T-helper 17 cell (primary cell): ENCODE measurements at regions not wholly inside any gene's neighbourhood (a gene's known extent, or its start where the extent isn't known, plus 50 kb on each side); places are given as distances from the start of the nearest gene placed in this dataset.
"Not testable (repeated sequence)": the region's sequence is repeated elsewhere in the genome, so short reads cannot be mapped to it uniquely, and the experiment has no call there.

Experiments
- ATAC-seq: fragments of 150-1000 bp; cut with Tn5 transposase; 2 replicates; pipeline ENCODE4 v1.10.0; 2021; ENCODE audit warnings: mild to moderate bottlenecking, moderate library complexity
- DNase-seq, 3 donors: peaks; one replicate each; pipeline versions ENCODE4 v3.0.0 to v3.0.0-alpha.2; 2020 to 2021
- H3K9me3 ChIP-seq: one replicate; pipeline ENCODE4 v1.7.0; 2013; ENCODE audit warnings: low read length, mild to moderate bottlenecking; ENCODE audit not compliant: control insufficient read depth, poor library complexity, severe bottlenecking
- H3K27ac Mint-ChIP-seq: one replicate; pipeline ENCODE4 v1.8.0; 2022; ENCODE audit warnings: mild to moderate bottlenecking, moderate library complexity, mixed read lengths
- H3K27me3 Mint-ChIP-seq: one replicate; pipeline ENCODE4 v1.8.0; 2022; ENCODE audit warnings: mixed read lengths
- H3K36me3 Mint-ChIP-seq: one replicate; pipeline ENCODE4 v1.8.0; 2022; ENCODE audit warnings: low read depth, mixed read lengths
- H3K4me1 Mint-ChIP-seq: one replicate; pipeline ENCODE4 v1.8.0; 2022; ENCODE audit warnings: mild to moderate bottlenecking, mixed read lengths
- H3K4me3 Mint-ChIP-seq: one replicate; pipeline ENCODE4 v1.8.0; 2022; ENCODE audit warnings: mild to moderate bottlenecking, moderate library complexity, mixed read lengths

DNA sequence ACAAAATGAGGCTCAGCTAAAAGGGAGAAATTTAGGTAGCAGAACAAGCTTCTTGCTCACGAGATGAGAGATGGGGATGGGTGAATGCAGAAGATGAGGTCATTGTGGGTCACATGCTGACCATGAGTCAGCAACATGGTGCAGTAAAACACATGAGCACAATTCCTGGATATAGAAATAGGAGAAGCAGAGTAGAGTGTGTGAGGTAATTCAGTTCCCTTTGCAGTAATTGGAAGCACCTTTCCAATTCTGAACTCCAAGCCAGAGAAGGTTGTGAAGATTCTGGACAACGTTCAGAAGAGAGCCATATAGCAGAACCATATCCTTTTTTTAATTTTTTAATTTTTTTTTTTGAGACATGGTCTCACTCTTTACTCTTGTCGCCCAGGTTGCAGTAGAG, 62.0 kb upstream of the LMNTD1 start:
- no peaks in the 10 kb centered on the region for H3K27me3 Mint-ChIP-seq
- H3K36me3 Mint-ChIP-seq = no peaks in the 10 kb centered on the region

DNA sequence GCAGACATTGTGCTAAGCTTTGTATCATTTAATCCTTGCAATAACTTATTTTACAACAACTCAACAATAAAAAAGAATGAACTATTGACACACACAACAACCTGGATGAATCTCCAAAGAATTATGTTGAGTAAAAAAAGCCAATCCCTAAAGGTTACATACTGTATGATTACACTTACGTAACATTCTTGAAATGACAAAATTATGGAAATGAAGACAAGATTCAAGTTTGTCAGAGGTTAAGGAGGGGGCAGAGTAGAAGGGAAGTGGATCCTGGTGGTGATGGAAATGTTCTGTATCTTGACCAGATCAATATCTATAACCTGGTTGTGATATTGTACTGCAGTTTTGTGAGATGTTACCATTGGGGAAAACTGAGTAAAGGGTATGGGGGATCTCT, 63.2 kb upstream of the LMNTD1 start:
- ATAC-seq (no peak), DNase-seq (no peak)
- H3K9me3 ChIP-seq = no peaks in the 10 kb centered on the region

More for the DNA sequence above, 62.0 kb upstream of the LMNTD1 start:
- no peak for ATAC-seq
- no peaks in the 10 kb centered on the region for H3K4me1 Mint-ChIP-seq
- no peak for DNase-seq
- no peaks in the 10 kb centered on the region for H3K9me3 ChIP-seq
- no peak overlapping the region for H3K27ac Mint-ChIP-seq
- no peak overlapping the region for H3K4me3 Mint-ChIP-seq

DNA sequence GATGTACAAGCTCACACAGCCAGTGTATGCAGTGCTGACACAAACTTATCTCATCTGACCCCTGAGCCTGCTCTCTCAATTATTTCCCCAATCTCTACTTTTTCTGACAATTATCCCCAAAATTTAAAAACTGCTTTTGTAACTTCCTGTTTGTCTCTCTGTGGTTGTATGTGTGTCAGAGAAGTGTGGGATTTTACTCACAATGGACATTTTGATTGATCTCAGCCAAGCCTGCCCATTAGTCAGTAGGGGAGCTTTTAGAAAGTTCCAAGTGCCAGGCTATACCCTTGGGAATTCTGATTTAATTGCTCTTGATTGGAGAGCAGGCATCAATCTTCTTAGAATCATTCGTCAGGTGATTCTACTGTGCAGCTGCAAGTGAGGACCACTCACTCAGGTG, 64.9 kb upstream of the LMNTD1 start:
- no peak for DNase-seq
- Mint-ChIP-seq H3K27me3 (no peaks in the 10 kb centered on the region), H3K4me1 (no peaks in the 10 kb centered on the region), H3K36me3 (no peaks in the 10 kb centered on the region), H3K27ac (no peak overlapping the region), H3K4me3 (no peak overlapping the region)
- H3K9me3 ChIP-seq = no peaks in the 10 kb centered on the region
- ATAC-seq = no peak

More for the DNA sequence above, 63.2 kb upstream of the LMNTD1 start:
- no peak overlapping the region for H3K4me3 Mint-ChIP-seq
- H3K27ac Mint-ChIP-seq = no peak overlapping the region
- no peaks in the 10 kb centered on the region for H3K36me3 Mint-ChIP-seq
- H3K27me3 Mint-ChIP-seq = no peaks in the 10 kb centered on the region
- H3K4me1 Mint-ChIP-seq = no peaks in the 10 kb centered on the region

DNA sequence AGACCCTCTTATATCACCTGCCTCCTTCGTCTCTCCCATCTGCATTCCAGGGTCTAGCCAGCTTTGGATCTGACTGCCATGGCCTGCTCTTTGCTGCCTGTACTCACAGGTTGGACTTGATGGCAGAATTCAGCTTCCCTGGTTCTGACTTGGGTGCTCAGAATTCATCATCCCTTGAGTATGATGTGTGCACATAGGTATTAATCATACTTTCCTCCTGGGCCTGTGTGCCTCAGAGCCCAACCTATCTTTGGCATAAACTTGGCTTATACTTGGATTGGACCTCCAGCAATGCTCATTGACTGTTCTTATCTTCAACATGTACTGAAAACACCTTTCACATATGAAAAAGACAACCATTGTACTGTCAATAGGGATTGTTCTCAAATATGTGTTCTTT, 70.7 kb upstream of the LMNTD1 start:
- no peaks in the 10 kb centered on the region for H3K4me1 Mint-ChIP-seq
- no peak overlapping the region for H3K27ac Mint-ChIP-seq
- H3K4me3 Mint-ChIP-seq = no peak overlapping the region
- ATAC-seq = no peak
- DNase-seq = no peak
- no peaks in the 10 kb centered on the region for H3K9me3 ChIP-seq
- no peaks in the 10 kb centered on the region for H3K36me3 Mint-ChIP-seq
- H3K27me3 Mint-ChIP-seq = peaks cover 6% of the 10 kb centered on the region

DNA sequence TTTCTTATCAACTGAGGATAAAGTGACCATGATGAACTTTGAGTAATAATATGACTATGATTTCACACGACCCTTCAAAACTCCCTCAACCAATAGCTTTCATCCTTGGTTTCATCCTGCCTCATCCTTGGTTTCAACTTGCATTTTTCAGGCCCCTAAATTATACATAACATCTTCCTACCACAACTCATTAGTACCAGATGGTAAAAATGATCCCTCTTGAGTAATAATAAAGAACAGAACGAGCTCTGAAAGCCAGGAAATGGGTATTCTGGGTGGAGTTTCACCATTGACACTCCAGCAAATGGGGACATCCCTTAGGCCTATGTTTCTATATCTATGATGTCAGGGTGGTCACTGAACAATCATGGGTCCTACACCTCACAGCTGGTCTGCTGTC, 72.1 kb upstream of the LMNTD1 start:
- DNase-seq (no peak), ATAC-seq (no peak)
- H3K9me3 ChIP-seq = no peaks in the 10 kb centered on the region
- Mint-ChIP-seq H3K4me3 (no peak overlapping the region), H3K36me3 (no peaks in the 10 kb centered on the region), H3K4me1 (no peaks in the 10 kb centered on the region), H3K27me3 (peaks cover 12% of the 10 kb centered on the region), H3K27ac (no peak overlapping the region)

DNA sequence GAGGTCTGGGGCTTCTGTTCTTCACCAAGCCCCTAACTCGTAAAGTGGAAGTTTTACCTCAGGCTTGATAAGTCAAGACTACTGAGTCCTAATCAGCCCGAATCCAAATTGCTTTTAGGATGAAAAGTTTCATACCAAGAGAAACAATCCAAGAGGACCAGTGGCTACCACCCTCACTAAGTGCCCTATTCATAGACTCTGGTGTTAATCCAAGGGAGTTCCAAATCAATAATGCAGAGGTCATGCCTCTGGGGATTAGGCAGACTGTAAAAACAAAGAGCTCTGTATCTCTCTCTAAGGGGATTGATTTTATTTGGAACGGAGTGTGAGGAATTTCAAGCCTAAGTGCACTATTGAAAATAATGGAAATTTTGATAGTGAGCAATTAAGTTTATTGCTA, 76.3 kb upstream of the LMNTD1 start:
- H3K4me1 Mint-ChIP-seq = no peaks in the 10 kb centered on the region
- no peak overlapping the region for H3K27ac Mint-ChIP-seq
- no peaks in the 10 kb centered on the region for H3K36me3 Mint-ChIP-seq
- H3K27me3 Mint-ChIP-seq = peaks cover 12% of the 10 kb centered on the region
- H3K9me3 ChIP-seq = no peaks in the 10 kb centered on the region
- no peak for ATAC-seq
- no peak overlapping the region for H3K4me3 Mint-ChIP-seq
- DNase-seq = no peak

DNA sequence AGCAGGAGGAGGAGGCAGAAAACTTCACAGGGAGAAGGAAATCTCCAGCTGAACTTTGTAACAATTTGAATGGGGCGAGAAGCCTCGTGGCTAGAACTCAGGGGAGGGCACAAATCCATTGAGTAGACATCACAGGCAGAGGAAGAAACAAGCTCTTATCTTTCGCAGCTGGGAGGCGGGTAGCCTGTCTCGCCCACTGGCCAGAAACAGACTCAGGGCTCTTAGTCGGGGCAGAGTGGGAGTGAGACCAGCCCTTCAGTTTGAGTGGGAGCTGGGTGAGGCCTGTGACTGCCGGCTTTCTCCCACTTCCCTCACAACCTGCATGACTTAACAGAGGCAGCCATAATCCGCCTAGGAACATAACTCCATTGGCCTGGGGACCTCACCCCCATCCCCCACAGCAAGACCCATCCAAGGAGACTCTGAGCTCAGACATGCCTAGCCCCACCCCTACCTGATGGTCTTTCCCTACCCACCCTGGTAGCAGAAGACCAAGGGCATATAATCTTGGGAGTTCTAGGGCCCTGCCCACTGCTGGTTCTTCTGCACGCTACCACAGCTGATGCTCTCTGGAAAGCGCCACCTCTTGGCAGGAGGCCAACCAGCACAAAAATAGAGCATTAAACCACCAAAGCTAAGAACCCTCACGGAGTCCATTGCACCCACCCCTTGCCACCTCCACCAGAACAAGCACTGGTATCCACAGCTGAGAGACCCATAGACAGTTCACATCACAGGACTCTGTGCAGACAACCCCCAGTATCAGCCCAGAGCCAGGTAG, 77.8 kb upstream of the LMNTD1 start:
- not testable (repeated sequence) for H3K9me3 ChIP-seq, DNase-seq, H3K4me3 Mint-ChIP-seq, ATAC-seq, H3K27ac Mint-ChIP-seq, H3K4me1 Mint-ChIP-seq, H3K36me3 Mint-ChIP-seq
- H3K27me3 Mint-ChIP-seq = peaks cover 12% of the 10 kb centered on the region

DNA sequence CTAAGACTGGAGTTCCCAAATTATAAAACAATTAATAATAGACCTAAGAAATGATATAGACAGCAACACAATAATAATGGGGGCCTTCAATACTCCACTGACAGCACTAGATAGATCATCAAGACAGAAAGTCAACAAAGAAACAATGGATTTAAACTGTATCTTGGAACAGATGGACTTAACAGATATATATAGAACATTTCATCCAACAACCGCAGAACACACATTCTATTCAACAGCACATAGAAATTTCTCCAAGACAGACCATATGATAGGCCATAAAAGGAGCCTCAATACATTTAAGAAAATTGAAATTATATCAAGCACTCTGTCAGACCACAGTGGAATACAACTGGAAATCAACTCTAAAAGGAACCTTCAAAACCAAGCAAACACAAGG, 80.1 kb upstream of the LMNTD1 start:
- H3K4me3 Mint-ChIP-seq, H3K27me3 Mint-ChIP-seq, H3K36me3 Mint-ChIP-seq, H3K9me3 ChIP-seq, H3K27ac Mint-ChIP-seq, ATAC-seq, H3K4me1 Mint-ChIP-seq, DNase-seq: not testable (repeated sequence)

DNA sequence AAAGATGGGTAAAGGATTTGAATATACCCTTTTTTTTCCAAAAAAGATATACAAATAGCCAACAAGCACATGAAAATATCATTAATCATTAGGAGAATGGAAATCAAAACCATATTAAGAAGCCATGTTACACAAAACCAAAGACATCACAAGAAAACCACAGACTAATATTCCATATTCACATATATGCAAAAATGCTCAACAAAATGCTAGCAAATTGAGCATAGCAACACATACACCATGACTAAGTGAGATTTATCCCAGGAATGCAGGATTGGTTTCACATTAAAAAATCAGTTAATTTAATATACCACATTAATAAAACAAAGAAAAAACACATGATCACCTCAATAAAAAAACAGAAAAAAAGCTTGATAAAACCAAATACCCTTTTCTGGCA, 84.7 kb upstream of the LMNTD1 start:
- no peaks in the 10 kb centered on the region for H3K27me3 Mint-ChIP-seq
- no peak for ATAC-seq

DNA sequence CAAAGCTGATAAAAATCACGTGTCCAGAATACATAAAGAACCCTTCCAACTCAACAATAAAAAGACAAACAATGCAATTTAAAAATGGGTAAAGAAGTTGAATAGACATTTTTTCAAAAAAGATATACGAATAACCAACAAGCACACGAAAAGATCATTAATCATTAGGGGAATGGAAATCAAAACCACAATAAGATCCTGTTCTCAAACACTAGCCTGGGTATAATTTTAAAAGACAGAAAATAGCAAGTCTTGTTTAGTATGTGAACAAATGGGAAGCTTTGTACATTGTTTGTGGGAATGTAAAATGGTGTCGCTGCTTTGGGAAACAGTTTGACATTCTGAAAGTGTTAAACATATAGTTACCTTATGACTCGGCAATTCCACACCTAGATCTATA, 86.3 kb upstream of the LMNTD1 start:
- ATAC-seq (no peak), DNase-seq (no peak)
- Mint-ChIP-seq H3K27ac (no peak overlapping the region), H3K36me3 (no peaks in the 10 kb centered on the region), H3K4me1 (no peaks in the 10 kb centered on the region), H3K27me3 (no peaks in the 10 kb centered on the region), H3K4me3 (no peak overlapping the region)
- H3K9me3 ChIP-seq = no peaks in the 10 kb centered on the region

More for the DNA sequence above, 84.7 kb upstream of the LMNTD1 start:
- H3K27ac Mint-ChIP-seq = no peak overlapping the region
- no peaks in the 10 kb centered on the region for H3K36me3 Mint-ChIP-seq
- no peak overlapping the region for H3K4me3 Mint-ChIP-seq
- no peak for DNase-seq
- no peaks in the 10 kb centered on the region for H3K9me3 ChIP-seq
- H3K4me1 Mint-ChIP-seq = no peaks in the 10 kb centered on the region

DNA sequence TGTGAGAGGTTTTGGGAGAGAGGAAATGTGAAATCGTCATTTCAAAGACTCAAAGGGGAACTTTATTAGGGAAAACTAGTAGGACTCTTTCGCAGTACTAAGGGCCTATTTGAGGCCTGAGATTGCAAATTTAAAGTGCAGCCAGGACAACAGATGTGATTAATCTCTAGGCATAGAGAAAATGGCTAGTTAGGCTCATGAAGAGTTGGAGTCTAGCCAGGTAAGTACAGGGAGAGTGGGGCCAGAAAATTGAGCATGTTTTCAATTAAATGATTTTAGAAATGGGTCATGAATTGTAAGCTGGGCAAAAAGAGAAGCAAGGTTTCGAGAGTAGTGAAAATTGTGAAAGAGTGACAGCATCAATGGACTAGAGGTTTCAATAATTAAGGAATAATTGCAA, 91.9 kb upstream of the LMNTD1 start:
- no peaks in the 10 kb centered on the region for H3K4me1 Mint-ChIP-seq
- no peak overlapping the region for H3K27ac Mint-ChIP-seq
- DNase-seq = no peak
- H3K9me3 ChIP-seq = no peaks in the 10 kb centered on the region
- no peak for ATAC-seq
- H3K27me3 Mint-ChIP-seq = no peaks in the 10 kb centered on the region
- no peak overlapping the region for H3K4me3 Mint-ChIP-seq
- H3K36me3 Mint-ChIP-seq = no peaks in the 10 kb centered on the region

DNA sequence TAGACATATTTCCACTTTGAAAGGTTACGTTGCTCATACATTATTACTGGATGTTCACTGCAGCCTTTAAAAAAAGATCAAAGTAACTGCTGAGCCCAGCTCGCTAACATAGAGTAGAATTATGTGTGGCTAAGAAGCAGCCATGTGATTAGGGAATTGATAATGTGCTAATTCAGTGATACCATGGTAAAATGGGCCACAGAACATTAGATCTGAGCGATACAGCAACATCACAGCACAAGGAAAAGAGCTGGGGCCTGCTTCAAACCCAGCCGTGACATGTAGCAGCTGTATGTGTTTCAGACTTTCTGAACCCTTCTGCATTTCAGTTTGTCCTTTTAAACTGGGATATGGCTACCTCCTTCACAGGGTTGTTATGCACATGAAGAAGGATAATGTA, 92.3 kb upstream of the LMNTD1 start:
- Mint-ChIP-seq H3K27ac (no peak overlapping the region), H3K27me3 (no peaks in the 10 kb centered on the region), H3K4me3 (no peak overlapping the region), H3K4me1 (no peaks in the 10 kb centered on the region), H3K36me3 (no peaks in the 10 kb centered on the region)
- ATAC-seq (no peak), DNase-seq (no peak)
- no peaks in the 10 kb centered on the region for H3K9me3 ChIP-seq

DNA sequence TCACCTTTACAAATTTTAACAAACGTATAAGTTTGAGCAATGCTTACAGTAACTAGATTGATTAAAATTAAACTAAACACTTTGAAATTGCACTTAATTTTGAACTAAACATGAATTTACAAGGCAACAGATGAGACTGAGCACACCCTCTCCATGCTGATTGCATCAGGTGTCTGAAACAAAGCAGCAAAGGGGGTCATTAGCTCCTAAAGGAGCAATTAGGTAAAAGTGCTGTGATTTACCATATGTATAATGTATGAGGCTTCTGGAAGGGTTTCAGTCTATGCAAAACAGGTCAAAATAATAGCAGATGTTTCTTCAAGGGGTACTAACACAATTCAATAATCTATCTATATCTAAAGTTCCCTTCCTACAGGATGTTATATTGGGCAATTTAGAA, 98.8 kb upstream of the LMNTD1 start:
- Mint-ChIP-seq H3K27ac (no peak overlapping the region), H3K4me1 (no peaks in the 10 kb centered on the region), H3K4me3 (no peak overlapping the region), H3K27me3 (peaks cover 12% of the 10 kb centered on the region), H3K36me3 (no peaks in the 10 kb centered on the region)
- H3K9me3 ChIP-seq = no peaks in the 10 kb centered on the region
- no peak for ATAC-seq
- DNase-seq = no peak

DNA sequence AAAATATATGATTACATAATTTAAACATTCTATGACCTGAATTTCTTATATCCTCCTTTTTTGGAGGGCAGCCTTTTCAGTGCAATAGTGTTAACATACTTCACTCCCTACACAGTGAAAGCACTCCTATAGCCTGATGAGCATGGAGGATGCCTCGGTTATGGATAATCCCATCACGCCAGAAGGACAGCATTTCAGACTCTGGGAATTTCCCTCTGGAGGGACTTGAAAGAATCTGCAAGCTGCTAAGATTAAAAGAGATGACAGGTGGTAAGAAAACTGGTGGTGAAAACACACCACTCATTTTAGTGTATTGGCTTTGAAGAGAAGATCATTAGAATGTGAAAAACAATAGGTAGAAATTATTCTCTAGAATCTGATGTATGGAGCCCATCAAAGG, 99.3 kb upstream of the LMNTD1 start:
- Mint-ChIP-seq H3K27ac (no peak overlapping the region), H3K4me3 (no peak overlapping the region), H3K4me1 (no peaks in the 10 kb centered on the region), H3K36me3 (no peaks in the 10 kb centered on the region), H3K27me3 (peaks cover 12% of the 10 kb centered on the region)
- ATAC-seq = no peak
- no peaks in the 10 kb centered on the region for H3K9me3 ChIP-seq
- no peak for DNase-seq
